ENCODE measurements at regions not wholly inside any gene's neighbourhood (a gene's known extent, or its start where the extent isn't known, plus 50 kb on each side); places are given as distances from the start of the nearest gene placed in this dataset.

GRCh38 chr13:84760956-84761355 lies 878.7 kb upstream of the SLITRK1 start:
- TF ChIP-seq CTCF (conservative IDR thresholded peaks at IDR 0.05; ENCODE audit: low read length), result no peak
- no peak for TF ChIP-seq EZH2phosphoT487 (IDR thresholded peaks at IDR 0.05; ENCODE audit: borderline replicate concordance, low read depth, low read length)
